ENCODE measurements at regions not wholly inside any gene's neighbourhood (a gene's known extent, or its start where the extent isn't known, plus 50 kb on each side); places are given as distances from the start of the nearest gene placed in this dataset.

GRCh38 chr11:27604416-27604815 is 95.8 kb downstream of the BDNF start:
- ATAC-seq (no peak), DNase-seq (ENCODE audit: low spot score) (no peak)

- DNase-seq (ENCODE audit: low spot score) (no peak), ATAC-seq (no peak)
Measured at GRCh38 chr11:27603376-27603990, 96.8 kb downstream of the BDNF start.

- ATAC-seq (no peak), DNase-seq (ENCODE audit: low spot score) (no peak)
Measured at GRCh38 chr11:27600656-27601055, 94.1 kb upstream of the LIN7C start.

- ATAC-seq: peak; percentile 48
- DNase-seq (ENCODE audit: low spot score): no peak
Measured at GRCh38 chr11:27599217-27599616, 92.6 kb upstream of the LIN7C start.

- ATAC-seq (peak; percentile 76), DNase-seq (ENCODE audit: low spot score) (no peak)
Measured at GRCh38 chr11:27596802-27597201, 90.2 kb upstream of the LIN7C start.

- no peak for ATAC-seq
Measured at GRCh38 chr11:27596388-27596787, 89.8 kb upstream of the LIN7C start.

GRCh38 chr11:27592098-27592780 is 85.7 kb upstream of the LIN7C start:
- ATAC-seq (no peak), DNase-seq (ENCODE audit: low spot score) (no peak)

More at GRCh38 chr11:27596388-27596787, 89.8 kb upstream of the LIN7C start:
- DNase-seq (ENCODE audit: low spot score): no peak

GRCh38 chr11:27582621-27583020 is 76.1 kb upstream of the LIN7C start:
- ATAC-seq (no peak), DNase-seq (ENCODE audit: low spot score) (no peak)

GRCh38 chr11:27574342-27574741 is 67.8 kb upstream of the LIN7C start:
- no peak for DNase-seq (ENCODE audit: low spot score)
- ATAC-seq: no peak

- DNase-seq (ENCODE audit: low spot score): no peak
- ATAC-seq: no peak
Measured at GRCh38 chr11:27573024-27573423, 66.5 kb upstream of the LIN7C start.

- no peak for DNase-seq (ENCODE audit: low spot score)
- no peak for ATAC-seq
Measured at GRCh38 chr11:27571154-27571810, 64.7 kb upstream of the LIN7C start.

- DNase-seq (ENCODE audit: low spot score) (no peak), ATAC-seq (no peak)
Measured at GRCh38 chr11:27570542-27570941, 64.0 kb upstream of the LIN7C start.

- DNase-seq (ENCODE audit: low spot score) (no peak), ATAC-seq (no peak)
Measured at GRCh38 chr11:27563641-27564040, 57.1 kb upstream of the LIN7C start.

GRCh38 chr11:27563201-27563600 is 56.6 kb upstream of the LIN7C start:
- no peak for ATAC-seq
- DNase-seq (ENCODE audit: low spot score): no peak

GRCh38 chr11:27558401-27558800 is 51.8 kb upstream of the LIN7C start:
- DNase-seq (ENCODE audit: low spot score): no peak
- ATAC-seq: no peak

- DNase-seq (ENCODE audit: low spot score) (no peak), ATAC-seq (no peak)
Measured at GRCh38 chr11:27557226-27557625, 50.7 kb upstream of the LIN7C start.
